Activated CD4-positive, alpha-beta T cell treated with anti-CD3 and anti-CD28 coated beads, Interleukin-2, amount 50 U/mL, for 48 hours (primary cell): ENCODE measurements at regions not wholly inside any gene's neighbourhood (a gene's known extent, or its start where the extent isn't known, plus 50 kb on each side); places are given as distances from the start of the nearest gene placed in this dataset.
"Not testable (repeated sequence)": the region's sequence is repeated elsewhere in the genome, so short reads cannot be mapped to it uniquely, and the experiment has no call there.

Experiments
- DNase-seq, 2 experiments: peaks; one replicate each; pipeline ENCODE4 v3.0.0-alpha.2; 2020

GRCh38 chr5:160479220-160479619 is 57.6 kb downstream of the PTTG1 start:
- no peak for DNase-seq

- DNase-seq = no peak
Observed at GRCh38 chr5:160479926-160480325, 58.3 kb downstream of the PTTG1 start.

GRCh38 chr5:160480652-160481051 is 59.0 kb downstream of the PTTG1 start:
- no peak for DNase-seq

- DNase-seq = no peak
Observed at GRCh38 chr5:160484678-160485077, 63.0 kb downstream of the PTTG1 start.

- no peak for DNase-seq
Observed at GRCh38 chr5:160485364-160485969, 63.8 kb downstream of the PTTG1 start.

GRCh38 chr5:160486573-160486972 is 64.9 kb downstream of the PTTG1 start:
- peak; percentile 45 to 61 for DNase-seq

GRCh38 chr5:160488394-160489325 is 67.0 kb downstream of the PTTG1 start:
- DNase-seq = no peak

- no peak for DNase-seq
Observed at GRCh38 chr5:160491438-160491837, 69.8 kb downstream of the PTTG1 start.

GRCh38 chr5:160492565-160492964 is 70.9 kb downstream of the PTTG1 start:
- DNase-seq = no peak

- no peak for DNase-seq
Observed at GRCh38 chr5:160493806-160494338, 72.2 kb downstream of the PTTG1 start.

GRCh38 chr5:160494451-160494850 is 72.8 kb downstream of the PTTG1 start:
- no peak for DNase-seq

- DNase-seq = peak; percentile 22 to 49
Observed at GRCh38 chr5:160496334-160496733, 74.7 kb downstream of the PTTG1 start.

- DNase-seq = peak in 1 of 2 experiments; percentile 37
Observed at GRCh38 chr5:160496784-160497183, 75.1 kb downstream of the PTTG1 start.

GRCh38 chr5:160497878-160498277 is 76.2 kb downstream of the PTTG1 start:
- DNase-seq = no peak

GRCh38 chr5:160498441-160499043 is 76.9 kb downstream of the PTTG1 start:
- DNase-seq = not testable (repeated sequence)

GRCh38 chr5:160500786-160501779 is 79.4 kb downstream of the PTTG1 start:
- no peak for DNase-seq

- DNase-seq = no peak
Observed at GRCh38 chr5:160504906-160505305, 83.3 kb downstream of the PTTG1 start.

GRCh38 chr5:160506006-160507004 is 84.7 kb downstream of the PTTG1 start:
- peak; percentile 61 to 72 for DNase-seq

GRCh38 chr5:160507221-160507721 is 85.6 kb downstream of the PTTG1 start:
- peak; percentile 34 to 56 for DNase-seq

- DNase-seq = peak; percentile 45 to 58
Observed at GRCh38 chr5:160508780-160509361, 87.2 kb downstream of the PTTG1 start.
